Natural killer cell (primary cell): ENCODE measurements at regions not wholly inside any gene's neighbourhood (a gene's known extent, or its start where the extent isn't known, plus 50 kb on each side); places are given as distances from the start of the nearest gene placed in this dataset.

Experiments
- ATAC-seq, 3 donors: fragments of 150-1000 bp in 2 of 3; fragments of 200-7000 bp in 1 of 3; cut with Tn5 transposase; 1 replicate in 1 of 3; 2 replicates in 2 of 3; pipeline ENCODE4 v1.10.0; 2021; ENCODE audit warnings: mild to moderate bottlenecking in 2 of 3, moderate library complexity in 2 of 3
- DNase-seq, 2 donors: peaks; one replicate each; pipeline versions ENCODE4 v3.0.0 to v3.0.0-alpha.2; 2013 to 2021; ENCODE audit warnings: mixed read lengths in 1 of 2
- H3K27ac ChIP-seq: one replicate; pipeline ENCODE4 v1.5.1; 2013; ENCODE audit warnings: mild to moderate bottlenecking, low read length
- H3K27me3 ChIP-seq: one replicate; pipeline ENCODE4 v1.6.1; 2013; ENCODE audit warnings: low read length; ENCODE audit not compliant: control insufficient read depth, insufficient read depth
- H3K36me3 ChIP-seq: one replicate; pipeline ENCODE4 v1.6.1; 2013; ENCODE audit warnings: low read length; ENCODE audit not compliant: control insufficient read depth, insufficient read depth
- H3K4me1 ChIP-seq: one replicate; pipeline ENCODE4 v1.6.1; 2013; ENCODE audit warnings: low read length; ENCODE audit not compliant: control insufficient read depth, insufficient read depth
- H3K4me3 ChIP-seq: one replicate; pipeline ENCODE4 v1.5.1; 2013; ENCODE audit warnings: low read length
- H3K9me3 ChIP-seq: one replicate; pipeline ENCODE4 v1.6.1; 2013; ENCODE audit warnings: low read length; ENCODE audit not compliant: control insufficient read depth, insufficient read depth
- H3K27ac Mint-ChIP-seq, 2 donors: one replicate each; pipeline ENCODE4 v1.8.0; 2022; ENCODE audit warnings: mild to moderate bottlenecking in 2 of 2, mixed read lengths in 2 of 2, moderate library complexity in 1 of 2
- H3K27me3 Mint-ChIP-seq, 2 donors: one replicate each; pipeline ENCODE4 v1.8.0; 2022; ENCODE audit warnings: low read depth in 2 of 2, mixed read lengths in 2 of 2
- H3K36me3 Mint-ChIP-seq: one replicate; pipeline ENCODE4 v1.8.0; 2022; ENCODE audit warnings: mixed read lengths
- H3K4me1 Mint-ChIP-seq, 2 donors: one replicate each; pipeline ENCODE4 v1.8.0; 2022; ENCODE audit warnings: mixed read lengths in 2 of 2
- H3K4me3 Mint-ChIP-seq: one replicate; pipeline ENCODE4 v1.8.0; 2022; ENCODE audit warnings: mild to moderate bottlenecking, moderate library complexity, mixed read lengths
- H3K9me3 Mint-ChIP-seq, 2 donors: one replicate each; pipeline ENCODE4 v1.8.0; 2022; ENCODE audit warnings: mixed read lengths in 2 of 2
- CTCF ChIP-seq: fragments of 200-600 bp; IDR thresholded peaks from one replicate; pipeline ENCODE4 v1.8.0; 2022; ENCODE audit warnings: antibody characterized with exemption
- WGBS: methylation state at CpG from one replicate; pipeline ENCODE4 v1.1.7; 2013; ENCODE audit warnings: missing lambda C conversion rate; ENCODE audit not compliant: insufficient coverage; 5-methylcytosine and 5-hydroxymethylcytosine counted together
- intact Hi-C: fragments of 100-400 bp; cut with micrococcal nuclease; formaldehyde crosslinking; loops from one replicate; pipeline ENCODE4 v1.14.2; 2022

- 88% methylated on average over 3 of the region's 3 CpGs for WGBS
- no peaks in the 10 kb centered on the region for H3K4me1 Mint-ChIP-seq
- DNase-seq (no peak), ATAC-seq (no peak)
- H3K36me3 Mint-ChIP-seq, result no peaks in the 10 kb centered on the region
- Histone ChIP-seq H3K27ac (no peak overlapping the region), H3K4me3 (no peak overlapping the region), H3K9me3 (no peaks in the 10 kb centered on the region), H3K4me1 (no peaks in the 10 kb centered on the region), H3K36me3 (no peaks in the 10 kb centered on the region), H3K27me3 (no peaks in the 10 kb centered on the region)
- TF ChIP-seq CTCF, result no peak
- H3K9me3 Mint-ChIP-seq, result no peaks in the 10 kb centered on the region
- intact Hi-C loops, result no loop called here
- H3K27me3 Mint-ChIP-seq, result peaks cover 0 to 3% of the 10 kb centered on the region in 2 donors
- no peak overlapping the region for H3K27ac Mint-ChIP-seq
- no peak overlapping the region for H3K4me3 Mint-ChIP-seq
These were observed 257.8 kb downstream of the LMO4 start for GRCh38 chr1:87586501-87586900.

GRCh38 chr1:87588495-87588894, 259.8 kb downstream of the LMO4 start:
- no peak for DNase-seq
- no peak overlapping the region for H3K27ac Mint-ChIP-seq
- 62% methylated on average over 4 of the region's 4 CpGs for WGBS
- no peak for ATAC-seq
- H3K27ac ChIP-seq, result no peak overlapping the region
- H3K4me3 Mint-ChIP-seq, result no peak overlapping the region
- H3K36me3 ChIP-seq, result no peaks in the 10 kb centered on the region
- H3K4me1 ChIP-seq, result no peaks in the 10 kb centered on the region
- H3K9me3 ChIP-seq, result no peaks in the 10 kb centered on the region
- H3K4me1 Mint-ChIP-seq, result peaks cover 0 to 4% of the 10 kb centered on the region in 2 donors
- TF ChIP-seq CTCF, result no peak
- no peak overlapping the region for H3K4me3 ChIP-seq
- no peaks in the 10 kb centered on the region for H3K27me3 ChIP-seq
- H3K27me3 Mint-ChIP-seq, result peaks cover 3 to 11% of the 10 kb centered on the region in 2 donors
- H3K9me3 Mint-ChIP-seq, result peaks cover 0 to 2% of the 10 kb centered on the region in 2 donors
- H3K36me3 Mint-ChIP-seq, result no peaks in the 10 kb centered on the region
- intact Hi-C loops, result no loop called here

- Histone ChIP-seq H3K4me1 (no peaks in the 10 kb centered on the region), H3K27ac (no peak overlapping the region), H3K4me3 (no peak overlapping the region), H3K9me3 (no peaks in the 10 kb centered on the region), H3K36me3 (no peaks in the 10 kb centered on the region), H3K27me3 (no peaks in the 10 kb centered on the region)
- H3K27me3 Mint-ChIP-seq, result peaks cover 3 to 11% of the 10 kb centered on the region in 2 donors
- intact Hi-C loops, result no loop called here
- H3K36me3 Mint-ChIP-seq, result no peaks in the 10 kb centered on the region
- H3K9me3 Mint-ChIP-seq, result peaks cover 0 to 5% of the 10 kb centered on the region in 2 donors
- no peak overlapping the region for H3K27ac Mint-ChIP-seq
- DNase-seq, result no peak
- no peak overlapping the region for H3K4me3 Mint-ChIP-seq
- H3K4me1 Mint-ChIP-seq, result peaks cover 0 to 10% of the 10 kb centered on the region in 2 donors
- no peak for TF ChIP-seq CTCF
- WGBS, result 68% methylated on average over 5 of the region's 6 CpGs
- no peak for ATAC-seq
These were observed 262.8 kb downstream of the LMO4 start for GRCh38 chr1:87591492-87591891.

GRCh38 chr1:87592156-87592555, 263.5 kb downstream of the LMO4 start:
- Histone ChIP-seq H3K36me3 (no peaks in the 10 kb centered on the region), H3K27ac (no peak overlapping the region), H3K4me1 (no peaks in the 10 kb centered on the region), H3K4me3 (no peak overlapping the region), H3K27me3 (no peaks in the 10 kb centered on the region), H3K9me3 (no peaks in the 10 kb centered on the region)
- no peaks in the 10 kb centered on the region for H3K36me3 Mint-ChIP-seq
- no peak for ATAC-seq
- intact Hi-C loops, result no loop called here
- H3K27me3 Mint-ChIP-seq, result peaks cover 3 to 11% of the 10 kb centered on the region in 2 donors
- 93% methylated on average over 2 of the region's 2 CpGs for WGBS
- peaks cover 0 to 10% of the 10 kb centered on the region in 2 donors for H3K4me1 Mint-ChIP-seq
- no peak overlapping the region for H3K27ac Mint-ChIP-seq
- DNase-seq, result no peak
- TF ChIP-seq CTCF, result no peak
- H3K9me3 Mint-ChIP-seq, result peaks cover 0 to 5% of the 10 kb centered on the region in 2 donors
- H3K4me3 Mint-ChIP-seq, result no peak overlapping the region
